ENCODE measurements at regions not wholly inside any gene's neighbourhood (a gene's known extent, or its start where the extent isn't known, plus 50 kb on each side); places are given as distances from the start of the nearest gene placed in this dataset.

GRCh38 chr4:20614816-20615215 lies 85.4 kb upstream of the PACRGL start:
- no peak for DNase-seq

- no peak for DNase-seq
These were observed 84.6 kb upstream of the PACRGL start for GRCh38 chr4:20615486-20616260.

GRCh38 chr4:20616313-20616712 lies 83.9 kb upstream of the PACRGL start:
- no peak for DNase-seq

- no peak for DNase-seq
These were observed 83.4 kb upstream of the PACRGL start for GRCh38 chr4:20616848-20617247.

GRCh38 chr4:20617678-20618396 lies 82.4 kb upstream of the PACRGL start:
- no peak for DNase-seq

GRCh38 chr4:20618731-20619130 lies 81.5 kb upstream of the PACRGL start:
- no peak for DNase-seq

GRCh38 chr4:20621476-20621875 lies 78.8 kb upstream of the PACRGL start:
- no peak for DNase-seq

GRCh38 chr4:20622701-20623100 lies 77.6 kb upstream of the PACRGL start:
- no peak for DNase-seq

GRCh38 chr4:20623939-20624338 lies 76.3 kb upstream of the PACRGL start:
- DNase-seq, result no peak

GRCh38 chr4:20624793-20625374 lies 75.4 kb upstream of the PACRGL start:
- DNase-seq, result no peak

- no peak for DNase-seq
These were observed 74.8 kb upstream of the PACRGL start for GRCh38 chr4:20625426-20625825.

- no peak for DNase-seq
These were observed 73.8 kb upstream of the PACRGL start for GRCh38 chr4:20626326-20627005.

GRCh38 chr4:20627866-20628265 lies 72.4 kb upstream of the PACRGL start:
- no peak for DNase-seq

GRCh38 chr4:20629186-20630106 lies 70.8 kb upstream of the PACRGL start:
- no peak for DNase-seq

GRCh38 chr4:20638825-20639224 lies 61.4 kb upstream of the PACRGL start:
- DNase-seq, result no peak

GRCh38 chr4:20639346-20639745 lies 60.9 kb upstream of the PACRGL start:
- no peak for DNase-seq

GRCh38 chr4:20640989-20641388 lies 59.3 kb upstream of the PACRGL start:
- DNase-seq, result no peak

- no peak for DNase-seq
These were observed 58.3 kb upstream of the PACRGL start for GRCh38 chr4:20641976-20642375.

GRCh38 chr4:20643631-20644030 lies 56.6 kb upstream of the PACRGL start:
- DNase-seq, result no peak

- DNase-seq, result no peak
These were observed 55.0 kb upstream of the PACRGL start for GRCh38 chr4:20645236-20645635.

GRCh38 chr4:20646287-20646686 lies 54.0 kb upstream of the PACRGL start:
- DNase-seq, result no peak
